A673 (cell line): ENCODE measurements at regions not wholly inside any gene's neighbourhood (a gene's known extent, or its start where the extent isn't known, plus 50 kb on each side); places are given as distances from the start of the nearest gene placed in this dataset.

Experiments
- CTCF ChIP-seq: fragments of 300-800, 200-600 bp; sonication (generic); conservative IDR thresholded peaks from 2 replicates; pipeline ENCODE4 v1.5.1; 2017; ENCODE audit warnings: low read depth, mild to moderate bottlenecking, antibody characterized with exemption, low read length, moderate library complexity, mixed read lengths
- EZH2 ChIP-seq: fragments of 200-600 bp; sonication (generic); IDR thresholded peaks from 2 replicates; pipeline ENCODE4 v1.6.1; 2017; ENCODE audit warnings: borderline replicate concordance, low read depth, mild to moderate bottlenecking, mixed read lengths, antibody characterized with exemption, low read length; ENCODE audit not compliant: poor library complexity, severe bottlenecking

GRCh38 chr2:17272652-17273525 lies 245.4 kb downstream of the RAD51AP2 start:
- TF ChIP-seq CTCF, result no peak
- TF ChIP-seq EZH2, result no peak
